ENCODE measurements at regions not wholly inside any gene's neighbourhood (a gene's known extent, or its start where the extent isn't known, plus 50 kb on each side); places are given as distances from the start of the nearest gene placed in this dataset.
A peak's percentile ranks its signal among the peaks of the same experiment; 100 is the strongest.

DNA sequence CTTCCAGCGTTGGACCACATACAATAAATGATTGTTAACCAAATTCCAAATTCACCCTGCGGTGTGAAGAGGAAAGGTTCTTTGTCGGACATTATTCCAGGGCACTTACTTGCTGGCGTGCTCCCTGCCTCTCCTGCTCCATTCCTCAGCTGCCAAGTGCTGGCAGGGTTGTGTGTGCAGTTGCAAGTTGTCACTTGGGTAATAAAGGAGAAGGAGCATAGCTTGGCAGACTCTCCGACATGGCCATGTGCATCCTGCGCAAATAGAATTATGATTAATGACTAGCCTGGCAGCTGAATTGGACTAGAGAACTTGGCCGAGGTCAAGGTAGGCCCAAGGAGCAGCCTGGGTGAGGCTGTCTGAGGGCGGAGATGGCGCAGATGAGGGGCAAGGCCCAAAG, 92.3 kb upstream of the ELMO1 start:
- Histone ChIP-seq H3K4me3 (no peak overlapping the region), H3K9me3 (no peaks in the 10 kb centered on the region), H3K27ac (replicated peaks in 1 of 4) (no peak overlapping the region), H3K36me3 (no peaks in the 10 kb centered on the region), H3K4me1 (no peaks in the 10 kb centered on the region), H3K27me3 (no peaks in the 10 kb centered on the region)
- DNase-seq (ENCODE audit: extremely low spot score) = no peak
- intact Hi-C loops (cut with DNase I) = no loop called here
- 77% methylated on average over 9 of the region's 9 CpGs for WGBS
- TF ChIP-seq POLR2A (IDR thresholded peaks at IDR 0.05; ENCODE audit: low read depth) (no peak), POLR2AphosphoS5 (IDR thresholded peaks at IDR 0.05) (no peak), EP300 (IDR thresholded peaks at IDR 0.05) (no peak)
- TF ChIP-seq, protein P1, sequence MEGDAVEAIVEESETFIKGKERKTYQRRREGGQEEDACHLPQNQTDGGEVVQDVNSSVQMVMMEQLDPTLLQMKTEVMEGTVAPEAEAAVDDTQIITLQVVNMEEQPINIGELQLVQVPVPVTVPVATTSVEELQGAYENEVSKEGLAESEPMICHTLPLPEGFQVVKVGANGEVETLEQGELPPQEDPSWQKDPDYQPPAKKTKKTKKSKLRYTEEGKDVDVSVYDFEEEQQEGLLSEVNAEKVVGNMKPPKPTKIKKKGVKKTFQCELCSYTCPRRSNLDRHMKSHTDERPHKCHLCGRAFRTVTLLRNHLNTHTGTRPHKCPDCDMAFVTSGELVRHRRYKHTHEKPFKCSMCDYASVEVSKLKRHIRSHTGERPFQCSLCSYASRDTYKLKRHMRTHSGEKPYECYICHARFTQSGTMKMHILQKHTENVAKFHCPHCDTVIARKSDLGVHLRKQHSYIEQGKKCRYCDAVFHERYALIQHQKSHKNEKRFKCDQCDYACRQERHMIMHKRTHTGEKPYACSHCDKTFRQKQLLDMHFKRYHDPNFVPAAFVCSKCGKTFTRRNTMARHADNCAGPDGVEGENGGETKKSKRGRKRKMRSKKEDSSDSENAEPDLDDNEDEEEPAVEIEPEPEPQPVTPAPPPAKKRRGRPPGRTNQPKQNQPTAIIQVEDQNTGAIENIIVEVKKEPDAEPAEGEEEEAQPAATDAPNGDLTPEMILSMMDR (IDR thresholded peaks at IDR 0.05) = no peak

DNA sequence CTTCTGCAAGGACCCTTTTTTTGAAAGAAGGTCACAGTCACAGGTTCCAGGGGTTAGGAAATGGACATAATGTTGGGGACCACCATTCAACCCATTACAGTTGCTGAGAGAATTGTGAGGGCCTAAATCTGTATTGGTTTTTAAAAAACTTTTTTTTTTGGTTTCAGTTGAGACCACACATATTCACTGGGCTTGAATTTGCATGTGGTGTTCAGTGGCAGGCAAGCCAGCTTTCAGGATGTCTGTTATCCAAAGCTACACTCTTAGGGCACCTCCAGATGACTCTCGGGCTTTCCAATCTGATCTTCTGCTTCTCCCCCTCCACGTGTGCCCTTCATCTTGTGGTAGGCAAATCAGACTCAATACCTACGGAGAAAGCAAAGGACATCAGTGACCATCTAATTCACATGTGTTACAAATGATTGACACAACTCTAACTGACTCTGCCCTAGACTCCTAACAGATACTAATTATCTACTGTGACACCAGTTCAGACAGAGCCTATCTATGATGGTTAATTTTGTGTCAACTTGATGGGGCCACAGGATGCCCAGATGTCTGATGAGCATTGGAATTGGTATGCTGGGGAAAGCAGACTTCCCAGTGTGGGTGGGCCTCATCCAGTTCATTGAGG, 93.3 kb upstream of the ELMO1 start:
- peak; percentile 37 for DNase-seq (ENCODE audit: extremely low spot score)
- Histone ChIP-seq H3K9me3 (no peaks in the 10 kb centered on the region), H3K36me3 (no peaks in the 10 kb centered on the region), H3K27me3 (no peaks in the 10 kb centered on the region), H3K4me1 (no peaks in the 10 kb centered on the region), H3K27ac (replicated peaks in 1 of 4) (no peak overlapping the region), H3K4me3 (no peak overlapping the region)
- 90% methylated on average over 3 of the region's 3 CpGs for WGBS
- TF ChIP-seq EP300 (IDR thresholded peaks at IDR 0.05) (no peak), POLR2A (IDR thresholded peaks at IDR 0.05; ENCODE audit: low read depth) (no peak), POLR2AphosphoS5 (IDR thresholded peaks at IDR 0.05) (no peak)
- TF ChIP-seq, protein P1 (IDR thresholded peaks at IDR 0.05) = no peak
- intact Hi-C loops (cut with DNase I) = no loop called here

DNA sequence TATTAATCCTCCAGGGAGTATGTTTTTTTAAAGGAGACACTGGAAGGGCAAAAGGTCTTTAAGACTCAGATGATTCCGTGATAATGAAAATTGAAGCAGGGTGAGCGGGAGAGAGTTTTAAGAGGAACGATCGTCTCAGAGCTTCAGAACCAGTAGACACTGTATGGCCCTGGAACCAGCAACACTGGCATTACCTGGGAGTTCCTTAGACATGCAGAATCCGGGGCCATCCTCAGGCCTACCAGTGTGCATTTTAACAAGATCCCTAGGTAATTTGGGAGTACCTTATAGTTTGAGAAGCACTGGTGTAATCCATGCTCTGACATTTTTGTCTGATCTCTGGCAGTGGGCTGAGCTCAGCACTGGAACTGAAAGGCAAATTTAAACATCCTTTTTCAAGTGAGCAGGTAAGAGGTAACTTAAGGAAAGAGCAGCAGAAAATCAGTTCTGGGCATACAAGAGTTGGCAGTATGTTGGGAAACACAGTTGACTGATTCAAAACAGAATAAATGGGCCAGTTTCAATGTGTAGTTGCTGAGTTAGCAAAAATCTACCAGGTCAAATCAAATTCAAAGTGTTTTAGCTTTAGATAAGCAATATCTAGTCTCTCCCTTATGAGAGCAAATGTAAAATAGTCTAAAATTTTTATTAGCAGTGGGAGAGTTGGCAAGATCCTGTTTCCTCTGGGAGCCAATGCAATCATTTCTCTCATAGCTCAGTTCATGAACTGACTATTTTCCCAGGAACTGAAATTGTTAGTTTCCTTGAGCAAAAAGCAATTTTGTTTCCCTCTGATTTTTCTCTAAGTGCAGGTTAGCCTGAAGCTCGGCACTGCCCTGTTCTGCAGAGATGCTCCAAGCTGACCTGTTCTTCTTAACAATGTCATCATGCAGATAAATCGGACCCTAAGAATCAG, 97.2 kb upstream of the ELMO1 start:
- no peak overlapping the region for H3K4me3 ChIP-seq
- peak; percentile 68 for DNase-seq (ENCODE audit: extremely low spot score)
- H3K27me3 ChIP-seq = no peaks in the 10 kb centered on the region
- no peaks in the 10 kb centered on the region for H3K4me1 ChIP-seq
- TF ChIP-seq POLR2AphosphoS5 (IDR thresholded peaks at IDR 0.05) (no peak), POLR2A (IDR thresholded peaks at IDR 0.05; ENCODE audit: low read depth) (no peak), EP300 (IDR thresholded peaks at IDR 0.05) (no peak)
- TF ChIP-seq, protein P1 (IDR thresholded peaks at IDR 0.05) = no peak
- no peaks in the 10 kb centered on the region for H3K36me3 ChIP-seq
- intact Hi-C loops (cut with DNase I) = no loop called here
- H3K27ac ChIP-seq (replicated peaks in 1 of 4) = no peak overlapping the region
- H3K9me3 ChIP-seq = no peaks in the 10 kb centered on the region
- 66% methylated on average over 7 of the region's 7 CpGs for WGBS

DNA sequence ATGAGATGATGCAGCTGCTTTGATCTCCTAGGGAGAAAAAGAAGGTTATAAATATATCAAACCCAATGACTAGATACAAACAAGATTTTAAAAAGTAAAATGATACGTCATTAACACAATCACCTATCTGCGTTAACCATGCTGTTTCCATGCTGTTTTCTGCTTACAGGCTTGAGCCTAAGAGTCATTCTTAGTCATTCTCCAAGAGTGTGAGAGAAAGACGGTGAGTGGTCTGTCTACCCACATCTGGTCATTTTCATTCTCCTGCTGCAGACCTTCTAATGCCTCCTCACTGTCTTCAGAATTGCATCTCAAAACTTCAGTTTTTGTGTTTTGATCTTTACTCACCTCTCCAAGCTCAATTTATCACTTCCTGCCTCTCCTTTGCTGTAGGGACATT, 98.0 kb upstream of the ELMO1 start:
- Histone ChIP-seq H3K27me3 (no peaks in the 10 kb centered on the region), H3K4me1 (no peaks in the 10 kb centered on the region), H3K27ac (replicated peaks in 1 of 4) (no peak overlapping the region), H3K9me3 (no peaks in the 10 kb centered on the region), H3K4me3 (no peak overlapping the region), H3K36me3 (no peaks in the 10 kb centered on the region)
- WGBS = 55% methylated on average over 3 of the region's 3 CpGs
- intact Hi-C loops (cut with DNase I) = no loop called here
- no peak for DNase-seq (ENCODE audit: extremely low spot score)
- TF ChIP-seq EP300 (IDR thresholded peaks at IDR 0.05) = no peak
- TF ChIP-seq, protein P1 (IDR thresholded peaks at IDR 0.05) = no peak
- no peak for TF ChIP-seq POLR2AphosphoS5 (IDR thresholded peaks at IDR 0.05)
- TF ChIP-seq POLR2A (IDR thresholded peaks at IDR 0.05; ENCODE audit: low read depth) = no peak

Data from esophagus muscularis mucosa (tissue), 4 donors.